T-helper 1 cell treated with Interleukin-12 subunit alpha and Interleukin-12 subunit beta and Interleukin-4 antibody, amounts not matched to agents 30 ng/mL and 1 ng/mL, for 36 hours (primary cell): ENCODE measurements at regions not wholly inside any gene's neighbourhood (a gene's known extent, or its start where the extent isn't known, plus 50 kb on each side); places are given as distances from the start of the nearest gene placed in this dataset.
"Not testable (repeated sequence)": the region's sequence is repeated elsewhere in the genome, so short reads cannot be mapped to it uniquely, and the experiment has no call there.

ENCODE experiments used
- intact Hi-C: fragments of 100-400 bp; cut with micrococcal nuclease; formaldehyde crosslinking; loops from one replicate; pipeline ENCODE4 v1.15.1; 2024

DNA sequence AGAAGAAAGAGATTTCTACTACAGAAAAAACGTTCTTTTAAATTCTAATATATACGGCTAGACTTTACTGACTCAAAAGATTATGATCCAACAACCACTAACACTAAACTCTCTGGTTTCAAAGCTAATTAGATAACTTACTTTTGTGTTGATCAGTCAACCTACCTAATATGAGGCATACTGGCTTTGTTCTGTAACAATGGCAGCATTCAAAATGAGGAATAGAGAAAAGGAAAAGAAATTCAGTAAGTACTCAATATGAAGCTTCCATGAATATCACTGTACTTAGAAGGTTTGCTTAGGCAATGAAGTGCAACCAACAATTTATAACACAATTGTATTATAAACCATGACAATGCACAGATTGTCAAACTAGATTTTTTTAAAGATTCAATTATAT, 430.5 kb upstream of the PMFBP1 start:
- intact Hi-C loops: no loop called here

- intact Hi-C loops: no loop called here
Measured at GRCh38 chr16:72598696-72599095, 426.7 kb upstream of the PMFBP1 start.

- intact Hi-C loops: no loop called here
Measured at GRCh38 chr16:72597938-72598337, 426.0 kb upstream of the PMFBP1 start.

DNA sequence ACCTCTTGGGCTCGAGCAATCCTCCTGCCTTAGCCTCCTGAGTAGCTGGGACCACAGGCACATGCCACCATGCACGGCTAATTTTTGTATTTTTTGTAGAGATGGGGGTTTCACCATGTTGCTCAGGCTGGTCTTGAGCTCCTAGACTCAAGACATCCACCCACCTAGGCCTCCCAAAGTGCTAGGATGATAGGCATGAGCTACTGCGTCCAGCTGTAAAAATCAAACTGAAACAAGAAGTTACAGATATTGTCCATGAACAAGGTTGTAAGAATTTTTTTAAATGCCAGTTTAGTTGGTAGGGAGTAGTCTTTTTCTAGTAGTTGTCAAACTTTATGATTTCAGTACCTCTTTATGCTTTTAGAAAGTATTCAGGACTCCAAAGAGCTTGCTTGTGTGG, 424.4 kb upstream of the PMFBP1 start:
- intact Hi-C loops: no loop called here

- intact Hi-C loops: no loop called here
Measured at GRCh38 chr16:72590151-72590937, 418.4 kb upstream of the PMFBP1 start.

DNA sequence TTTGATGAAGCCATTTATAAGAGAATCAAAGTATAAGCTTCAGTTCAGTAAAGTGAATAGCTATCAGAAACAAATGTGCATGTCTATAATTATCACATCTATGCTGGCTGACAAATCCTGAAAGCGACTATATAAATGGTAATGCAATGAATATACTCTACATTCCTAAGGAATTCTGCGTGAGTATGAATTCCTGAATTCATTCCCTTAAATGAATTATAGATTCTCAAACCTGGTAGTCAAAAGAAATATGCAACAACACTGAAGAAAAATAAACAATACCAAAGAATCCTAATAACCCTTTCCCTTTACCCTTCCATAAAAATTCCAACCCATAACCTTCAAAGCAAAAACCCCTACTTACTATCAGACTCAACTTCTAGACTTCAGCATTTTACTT, 416.6 kb upstream of the PMFBP1 start:
- intact Hi-C loops: no loop called here

DNA sequence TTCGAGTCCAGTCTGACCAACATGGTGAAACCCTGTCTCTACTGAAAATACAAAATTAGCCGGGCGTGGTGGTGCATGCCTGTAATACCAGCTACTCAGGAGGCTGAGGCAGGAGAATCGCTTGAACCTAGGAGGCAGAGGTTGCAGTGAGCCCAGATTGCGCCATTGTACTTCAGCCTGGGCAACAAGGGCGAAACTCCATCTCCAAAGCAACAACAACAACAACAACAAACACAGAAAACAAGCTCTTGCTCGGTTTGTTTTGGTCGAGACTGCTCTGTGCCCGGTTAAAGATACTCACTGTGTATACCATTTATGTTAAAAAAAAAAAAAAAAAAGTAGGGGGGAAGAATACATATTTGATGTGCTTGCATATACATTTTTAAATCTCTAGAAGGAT, 406.1 kb upstream of the PMFBP1 start:
- intact Hi-C loops: not testable (repeated sequence)

- intact Hi-C loops: no loop called here
Measured at GRCh38 chr16:72576189-72576588, 404.2 kb upstream of the PMFBP1 start.

DNA sequence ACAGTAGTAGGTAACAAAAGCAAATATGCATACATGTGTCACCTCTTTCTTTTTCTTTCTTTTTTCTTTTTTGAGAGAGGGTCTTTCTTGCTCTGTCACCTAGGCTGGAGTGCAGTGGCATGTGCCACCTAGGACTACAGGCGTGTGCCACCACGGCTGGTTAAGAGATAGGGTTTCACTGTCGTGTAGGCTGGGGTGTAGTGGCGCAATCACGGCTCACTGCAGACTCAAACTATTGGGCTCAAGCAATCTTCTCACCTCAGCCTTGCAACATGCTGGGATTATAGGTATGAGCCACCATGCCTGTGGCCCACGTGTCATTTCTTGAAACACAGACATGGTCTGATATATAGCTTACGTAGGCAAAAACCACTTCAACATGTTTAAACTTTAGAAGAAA, 397.7 kb upstream of the PMFBP1 start:
- intact Hi-C loops: no loop called here

DNA sequence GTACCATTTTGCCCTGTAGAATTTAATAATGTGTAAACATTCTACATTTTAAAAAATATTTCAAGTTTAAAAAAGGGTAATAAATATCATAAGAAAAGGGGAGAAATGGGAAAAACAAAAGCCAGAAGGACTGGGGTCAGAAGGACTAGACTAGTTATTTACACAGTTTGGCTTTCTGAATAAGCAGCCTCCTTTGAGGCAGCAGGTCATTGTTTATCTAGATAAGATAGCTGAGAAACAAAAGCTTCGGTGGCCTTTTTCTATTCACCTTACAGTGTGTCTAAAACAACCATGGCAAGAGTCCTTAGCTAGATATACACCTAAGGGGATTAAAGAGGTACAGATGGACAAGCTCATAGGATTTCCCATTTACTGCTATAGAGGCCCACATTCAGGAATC, 396.5 kb upstream of the PMFBP1 start:
- intact Hi-C loops: no loop called here

DNA sequence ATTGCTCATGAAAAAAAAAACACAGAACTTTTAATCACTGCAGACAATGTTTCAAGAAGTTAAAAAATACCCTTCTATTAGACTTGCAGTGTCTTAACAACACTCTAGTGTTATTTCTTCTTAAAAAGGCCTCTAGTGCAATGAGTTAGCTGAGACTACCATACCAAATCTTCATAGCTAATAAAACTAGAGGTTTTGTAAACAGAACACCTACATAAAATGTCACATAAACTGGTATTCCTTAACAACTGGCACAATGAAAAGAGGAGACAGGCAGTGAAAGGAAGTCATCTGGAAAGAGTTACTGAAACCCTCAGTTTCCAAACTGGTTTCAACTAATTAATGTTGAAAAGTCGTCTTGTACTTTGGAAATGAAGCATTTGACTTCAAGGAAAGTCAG, 394.2 kb upstream of the PMFBP1 start:
- intact Hi-C loops: no loop called here

- intact Hi-C loops: no loop called here
Measured at GRCh38 chr16:72565106-72565505, 393.2 kb upstream of the PMFBP1 start.

- intact Hi-C loops: no loop called here
Measured at GRCh38 chr16:72560617-72561016, 388.7 kb upstream of the PMFBP1 start.

- intact Hi-C loops: no loop called here
Measured at GRCh38 chr16:72558501-72558900, 386.5 kb upstream of the PMFBP1 start.

DNA sequence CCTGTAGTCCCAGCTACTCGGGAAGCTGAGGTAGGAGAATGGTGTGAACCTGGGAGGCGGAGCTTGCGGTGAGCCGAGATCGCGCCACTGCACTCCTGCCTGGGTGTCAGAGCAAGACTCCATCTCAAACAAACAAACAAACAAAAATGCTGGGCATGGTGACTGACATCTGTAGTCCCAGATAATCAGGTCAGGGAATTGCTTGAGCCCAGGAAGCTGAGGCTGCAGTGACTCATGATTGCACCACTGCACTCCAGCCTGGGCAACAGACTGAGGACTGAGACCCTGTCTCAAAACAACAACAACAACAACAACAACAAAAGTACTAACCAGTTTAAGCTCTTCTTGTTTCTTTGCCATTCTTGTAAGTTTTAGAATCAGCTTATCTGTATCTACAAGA, 383.0 kb upstream of the PMFBP1 start:
- intact Hi-C loops: no loop called here

- intact Hi-C loops: no loop called here
Measured at GRCh38 chr16:72552654-72553053, 380.7 kb upstream of the PMFBP1 start.

DNA sequence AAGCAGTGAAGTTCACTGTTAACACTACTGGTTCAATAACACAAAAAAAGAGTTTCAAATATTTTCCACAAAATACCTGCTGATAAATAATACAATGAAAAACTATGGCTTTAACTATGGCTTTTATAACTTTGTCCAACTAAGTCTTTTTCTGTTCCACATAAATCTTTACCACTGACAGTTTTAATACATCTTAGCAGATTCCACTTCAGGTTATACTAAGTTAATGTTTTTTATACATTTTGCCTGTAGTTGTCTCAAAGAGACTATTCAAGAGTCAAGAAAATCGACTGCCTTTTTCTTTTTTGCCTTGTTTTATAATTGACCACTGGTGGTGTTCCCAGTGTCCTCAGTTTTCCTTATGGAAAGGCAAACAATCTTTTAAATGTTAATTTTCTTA, 379.7 kb upstream of the PMFBP1 start:
- intact Hi-C loops: no loop called here

GRCh38 chr16:72549878-72550277, 377.9 kb upstream of the PMFBP1 start:
- intact Hi-C loops: no loop called here

DNA sequence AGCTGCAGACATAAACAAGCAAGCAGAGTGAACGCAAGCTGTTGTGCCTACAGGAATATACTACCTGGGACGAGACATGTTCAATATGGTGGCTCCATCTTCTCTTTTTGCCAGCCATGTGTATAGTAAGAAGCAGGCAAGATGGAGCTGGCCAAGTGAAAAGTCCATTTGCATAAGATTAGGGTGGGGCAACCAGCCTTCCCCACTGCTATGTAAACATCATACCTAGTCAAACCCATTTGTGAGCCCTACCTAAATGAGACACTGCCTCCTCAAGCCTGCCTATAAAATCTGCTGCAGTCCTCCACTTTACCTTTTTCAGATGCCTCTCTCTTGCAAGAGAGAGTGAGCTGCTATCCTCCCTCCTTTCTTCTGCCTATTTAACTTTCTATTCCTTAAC, 370.1 kb upstream of the PMFBP1 start:
- intact Hi-C loops: no loop called here

- intact Hi-C loops: no loop called here
Measured at GRCh38 chr16:72537664-72538063, 365.7 kb upstream of the PMFBP1 start.

GRCh38 chr16:72536723-72537435, 364.9 kb upstream of the PMFBP1 start:
- intact Hi-C loops: no loop called here

- intact Hi-C loops: no loop called here
Measured at GRCh38 chr16:72532906-72533410, 361.0 kb upstream of the PMFBP1 start.

- intact Hi-C loops: no loop called here
Measured at GRCh38 chr16:72530434-72530833, 358.5 kb upstream of the PMFBP1 start.
